Stomach (tissue), 8 donors: ENCODE measurements at regions not wholly inside any gene's neighbourhood (a gene's known extent, or its start where the extent isn't known, plus 50 kb on each side); places are given as distances from the start of the nearest gene placed in this dataset.

Experiments
- DNase-seq, 2 donors: peaks; one replicate each; pipeline versions ENCODE4 v3.0.0 to v3.0.0-alpha.2; 2013 to 2019
- H3K27ac ChIP-seq, 5 donors: fragments of 200-600 bp in 4 of 5; sonication (generic) in 4 of 5; one replicate each; pipeline ENCODE4 v1.5.1; 2013 to 2019; ENCODE audit warnings: mild to moderate bottlenecking in 1 of 5, moderate library complexity in 1 of 5
- H3K27me3 ChIP-seq, 3 donors: fragments of 200-600 bp; sonication (generic); one replicate each; pipeline ENCODE4 v1.5.1; 2017 to 2019; ENCODE audit warnings: mixed run types in 1 of 3
- H3K36me3 ChIP-seq, 4 donors: fragments of 200-600 bp; sonication (generic); 1 replicate in 3 of 4; 2 replicates in 1 of 4; pipeline ENCODE4 v1.5.1; 2016 to 2019
- H3K4me1 ChIP-seq, 4 donors: fragments of 200-600 bp; sonication (generic); one replicate each; pipeline ENCODE4 v1.5.1; 2016 to 2019
- H3K4me3 ChIP-seq, 4 donors: fragments of 200-600 bp; sonication (generic) in 3 of 4; one replicate each; pipeline ENCODE4 v1.5.1; 2016 to 2019; ENCODE audit warnings: mild to moderate bottlenecking in 1 of 4
- H3K9me3 ChIP-seq, 4 donors: fragments of 200-600 bp; sonication (generic); one replicate each; pipeline ENCODE4 v1.5.1; 2016 to 2019
- EP300 ChIP-seq: sonication (generic); formaldehyde crosslinking; IDR thresholded peaks from one replicate; pipeline ENCODE4 v1.6.1; 2017; ENCODE audit warnings: antibody characterized with exemption
- POLR2A ChIP-seq, 4 donors: fragments of 450-650 bp; IDR thresholded peaks; one replicate each; pipeline ENCODE4 v1.6.1; 2016; ENCODE audit warnings: antibody characterized with exemption in 4 of 4, control low read depth in 2 of 4, mild to moderate bottlenecking in 1 of 4, moderate library complexity in 1 of 4
- POLR2AphosphoS5 ChIP-seq, 3 donors: sonication (generic); formaldehyde crosslinking; IDR thresholded peaks; one replicate each; pipeline ENCODE4 v1.6.1; 2016; ENCODE audit warnings: antibody characterized with exemption in 3 of 3
- WGBS, 5 donors: extraction: QIAGEN DNeasy Blood & Tissue Kit in 3 of 5; methylation state at CpG; one replicate each; pipeline versions ENCODE4 v1.1.5 to v1.1.7; 2013 to 2018; 5-methylcytosine and 5-hydroxymethylcytosine counted together
- intact Hi-C: fragments of 100-400 bp; cut with DNase I; formaldehyde crosslinking; loops from one replicate; pipeline ENCODE4 v1.15.1; 2023; ENCODE audit warnings: low total_unique reads
- TF ChIP-seq, protein P1 (sequence below), 7 experiments: fragments of 450-650 bp in 4 of 7; fragments of 200-600 bp in 3 of 7; sonication (generic) in 3 of 7; IDR thresholded peaks; one replicate each; pipeline ENCODE4 v1.5.1; 2016 to 2019; ENCODE audit warnings: antibody characterized with exemption in 7 of 7, control low read depth in 2 of 7, mild to moderate bottlenecking in 1 of 7
- donor health status: healthy with polysubstance abuse.
- donor health status: Bipolar disorder and iron deficiency.
- donor health status: healthy.

DNA sequence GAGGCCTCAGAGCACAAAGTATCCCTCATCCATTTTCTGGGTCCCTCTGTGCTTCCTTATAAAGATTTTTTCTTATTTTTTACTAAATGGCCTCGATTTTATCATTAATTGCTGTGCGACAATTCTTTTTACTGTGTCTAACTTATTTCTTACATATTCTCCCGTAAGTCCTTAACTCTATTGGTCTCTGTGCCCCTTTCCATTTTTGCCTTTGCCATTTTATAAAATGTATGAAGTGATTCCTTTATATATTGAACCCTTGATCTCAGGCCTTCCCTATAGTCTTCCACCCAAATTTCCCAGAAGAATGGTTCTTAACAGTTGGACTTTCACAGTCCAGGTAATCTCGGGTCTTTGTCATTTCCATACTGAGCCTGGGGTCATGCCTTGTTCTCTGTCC, 55.0 kb upstream of the ESRRB start:
- Histone ChIP-seq H3K4me1 (no peaks in the 10 kb centered on the region), H3K9me3 (no peaks in the 10 kb centered on the region), H3K36me3 (no peaks in the 10 kb centered on the region), H3K27ac (no peak overlapping the region), H3K27me3 (peaks cover 0 to 7% (median 0%) of the 10 kb centered on the region in 3 donors), H3K4me3 (no peak overlapping the region)
- intact Hi-C loops, result no loop called here
- 86 to 91% (median 89%) methylated on average over 4 of the region's 4 CpGs for WGBS, 5 donors
- no peak for TF ChIP-seq EP300
- no peak for TF ChIP-seq POLR2A (IDR thresholded peaks at IDR 0.05)
- TF ChIP-seq POLR2AphosphoS5 (IDR thresholded peaks at IDR 0.05), result no peak
- TF ChIP-seq, protein P1, sequence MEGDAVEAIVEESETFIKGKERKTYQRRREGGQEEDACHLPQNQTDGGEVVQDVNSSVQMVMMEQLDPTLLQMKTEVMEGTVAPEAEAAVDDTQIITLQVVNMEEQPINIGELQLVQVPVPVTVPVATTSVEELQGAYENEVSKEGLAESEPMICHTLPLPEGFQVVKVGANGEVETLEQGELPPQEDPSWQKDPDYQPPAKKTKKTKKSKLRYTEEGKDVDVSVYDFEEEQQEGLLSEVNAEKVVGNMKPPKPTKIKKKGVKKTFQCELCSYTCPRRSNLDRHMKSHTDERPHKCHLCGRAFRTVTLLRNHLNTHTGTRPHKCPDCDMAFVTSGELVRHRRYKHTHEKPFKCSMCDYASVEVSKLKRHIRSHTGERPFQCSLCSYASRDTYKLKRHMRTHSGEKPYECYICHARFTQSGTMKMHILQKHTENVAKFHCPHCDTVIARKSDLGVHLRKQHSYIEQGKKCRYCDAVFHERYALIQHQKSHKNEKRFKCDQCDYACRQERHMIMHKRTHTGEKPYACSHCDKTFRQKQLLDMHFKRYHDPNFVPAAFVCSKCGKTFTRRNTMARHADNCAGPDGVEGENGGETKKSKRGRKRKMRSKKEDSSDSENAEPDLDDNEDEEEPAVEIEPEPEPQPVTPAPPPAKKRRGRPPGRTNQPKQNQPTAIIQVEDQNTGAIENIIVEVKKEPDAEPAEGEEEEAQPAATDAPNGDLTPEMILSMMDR (IDR thresholded peaks at IDR 0.05), result no peak
- DNase-seq, result no peak

DNA sequence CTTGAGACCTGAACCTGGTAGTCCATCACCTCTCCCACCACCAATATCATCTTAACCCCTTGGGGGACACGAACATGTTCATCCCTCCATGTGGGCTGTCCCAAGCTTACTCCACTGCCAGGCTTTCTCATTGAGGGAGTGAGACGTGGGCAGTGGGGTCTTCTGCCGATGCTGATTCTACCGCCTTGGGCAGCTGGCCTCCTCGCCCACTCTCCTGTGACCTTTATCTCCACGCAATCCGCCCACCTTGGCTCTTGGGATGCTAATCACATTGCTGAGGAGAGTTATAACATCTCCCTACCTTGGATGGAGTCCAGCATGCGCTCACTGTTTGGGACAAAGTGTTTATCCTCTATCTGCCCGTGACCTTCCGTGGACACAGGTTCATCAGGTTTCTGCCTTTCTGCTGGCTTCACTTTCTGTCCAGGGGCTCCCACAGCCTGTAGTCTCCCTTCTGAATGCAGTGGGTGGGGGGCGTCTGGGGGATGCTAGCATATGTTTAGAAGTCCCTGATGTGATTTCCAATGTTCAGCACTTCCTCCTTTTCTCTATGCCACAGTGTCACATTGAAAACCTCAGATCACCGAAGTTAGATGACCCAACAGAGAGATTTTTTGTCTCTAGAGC, 53.2 kb upstream of the ESRRB start:
- TF ChIP-seq EP300, result no peak
- TF ChIP-seq POLR2AphosphoS5 (IDR thresholded peaks at IDR 0.05), result no peak
- no peak for TF ChIP-seq POLR2A (IDR thresholded peaks at IDR 0.05)
- TF ChIP-seq, protein P1 (IDR thresholded peaks at IDR 0.05), result no peak
- 76 to 86% (median 77%) methylated on average over 12 of the region's 12 CpGs for WGBS, 5 donors
- Histone ChIP-seq H3K27ac (no peak overlapping the region), H3K27me3 (peaks cover 0 to 18% (median 0%) of the 10 kb centered on the region in 3 donors), H3K36me3 (no peaks in the 10 kb centered on the region), H3K4me1 (no peaks in the 10 kb centered on the region), H3K4me3 (no peak overlapping the region), H3K9me3 (no peaks in the 10 kb centered on the region)
- DNase-seq, result no peak
- intact Hi-C loops, result no loop called here

DNA sequence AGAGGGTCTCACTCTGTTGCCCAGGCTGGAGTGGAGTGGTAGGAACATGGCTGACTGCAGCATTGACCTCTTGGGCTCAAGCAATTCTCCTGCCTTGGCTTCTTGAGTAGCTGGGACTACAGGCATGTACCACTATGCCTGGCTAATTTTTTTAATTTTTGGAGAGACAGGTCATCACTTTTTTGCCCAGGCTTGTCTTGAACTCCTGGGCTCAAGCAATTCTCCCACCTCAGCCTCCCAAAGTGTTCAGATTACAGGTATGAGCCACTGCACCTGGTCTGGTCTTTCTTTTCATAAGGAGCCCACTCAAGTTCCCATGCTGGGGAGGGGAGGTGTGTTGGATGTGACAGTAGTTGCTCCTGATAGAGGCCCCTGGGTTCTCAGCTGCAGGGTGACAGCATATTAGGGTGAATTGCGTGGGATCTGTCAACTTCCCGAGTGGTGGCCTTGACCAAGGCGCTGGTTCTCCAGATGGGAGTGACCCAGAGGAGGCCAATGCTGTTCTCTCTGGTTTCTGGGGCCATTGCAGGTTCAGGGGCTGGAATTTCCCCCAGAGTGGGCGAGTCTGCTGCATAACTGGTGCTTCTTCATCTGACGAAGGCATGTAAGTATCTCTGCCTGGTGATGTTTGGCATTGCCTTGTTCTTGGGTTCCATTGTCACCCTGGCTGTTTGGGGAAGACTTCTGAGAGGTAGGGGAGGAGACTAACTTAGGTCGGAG, 52.4 kb upstream of the ESRRB start:
- intact Hi-C loops, result no loop called here
- Histone ChIP-seq H3K36me3 (no peaks in the 10 kb centered on the region), H3K27ac (no peak overlapping the region), H3K4me1 (peaks cover 0 to under 1% (median 0%) of the 10 kb centered on the region in 4 donors), H3K4me3 (no peak overlapping the region), H3K27me3 (peaks cover 0 to 26% (median 0%) of the 10 kb centered on the region in 3 donors), H3K9me3 (no peaks in the 10 kb centered on the region)
- TF ChIP-seq POLR2A (IDR thresholded peaks at IDR 0.05) (no peak), POLR2AphosphoS5 (IDR thresholded peaks at IDR 0.05) (no peak)
- no peak for DNase-seq
- WGBS, 5 donors, result 71 to 85% (median 81%) methylated on average over 6 of the region's 6 CpGs

- 64 to 84% (median 77%) methylated on average over 5 of the region's 5 CpGs for WGBS, 5 donors
- Histone ChIP-seq H3K36me3 (no peaks in the 10 kb centered on the region), H3K4me1 (peaks cover 0 to 7% (median 0%) of the 10 kb centered on the region in 4 donors), H3K4me3 (no peak overlapping the region), H3K9me3 (no peaks in the 10 kb centered on the region), H3K27me3 (peaks cover 0 to 32% (median 3%) of the 10 kb centered on the region in 3 donors), H3K27ac (no peak overlapping the region)
- no peak for TF ChIP-seq EP300
- TF ChIP-seq POLR2A (IDR thresholded peaks at IDR 0.05), result no peak
- no peak for TF ChIP-seq POLR2AphosphoS5 (IDR thresholded peaks at IDR 0.05)
- TF ChIP-seq, protein P1 (IDR thresholded peaks at IDR 0.05), result no peak
- DNase-seq, result no peak
- intact Hi-C loops, result no loop called here
Observed at GRCh38 chr14:76324133-76324532, 51.8 kb upstream of the ESRRB start.
